WTC11 (cell line): ENCODE measurements at regions not wholly inside any gene's neighbourhood (a gene's known extent, or its start where the extent isn't known, plus 50 kb on each side); places are given as distances from the start of the nearest gene placed in this dataset.

ENCODE experiments used
- CTCF ChIP-seq: fragments of 200-600 bp; IDR thresholded peaks from 2 replicates; pipeline ENCODE4 v1.8.0; 2022; ENCODE audit warnings: antibody characterized with exemption
- IRF1 ChIP-seq: sonication (generic); formaldehyde crosslinking; IDR thresholded peaks from 2 replicates; pipeline ENCODE4 v1.8.0; 2023; ENCODE audit warnings: missing genetic modification reagents
- JUN ChIP-seq: sonication (generic); formaldehyde crosslinking; IDR thresholded peaks from 2 replicates; pipeline ENCODE4 v1.8.0; 2023; ENCODE audit warnings: mild to moderate bottlenecking, missing genetic modification reagents
- NFYB ChIP-seq: sonication (generic); formaldehyde crosslinking; conservative IDR thresholded peaks from 2 replicates; pipeline ENCODE4 v1.8.0; 2022; ENCODE audit warnings: low read depth, missing genetic modification reagents
- SMAD4 ChIP-seq: sonication (generic); formaldehyde crosslinking; IDR thresholded peaks from 2 replicates; pipeline ENCODE4 v1.8.0; 2022; ENCODE audit warnings: mild to moderate bottlenecking, missing genetic modification reagents
- TEAD1 ChIP-seq: sonication (generic); formaldehyde crosslinking; IDR thresholded peaks from 2 replicates; pipeline ENCODE4 v1.8.0; 2022; ENCODE audit warnings: mild to moderate bottlenecking, missing genetic modification reagents
- USF2 ChIP-seq: sonication (generic); formaldehyde crosslinking; IDR thresholded peaks from 2 replicates; pipeline ENCODE4 v1.8.1; 2023; ENCODE audit warnings: mild to moderate bottlenecking, missing genetic modification reagents, moderate library complexity

GRCh38 chr10:91000470-91000869, 79.6 kb upstream of the ANKRD1 start:
- TF ChIP-seq JUN (CRISPR knock-in tag) (no peak), NFYB (CRISPR knock-in tag) (no peak), TEAD1 (CRISPR knock-in tag) (no peak), USF2 (CRISPR knock-in tag) (no peak), CTCF (no peak), SMAD4 (CRISPR knock-in tag) (no peak), IRF1 (CRISPR knock-in tag) (no peak)
